Loucy (cell line): ENCODE measurements at regions not wholly inside any gene's neighbourhood (a gene's known extent, or its start where the extent isn't known, plus 50 kb on each side); places are given as distances from the start of the nearest gene placed in this dataset.

ENCODE experiments used
- H2AFZ ChIP-seq: fragments of 200-600 bp; sonication (generic); 2 replicates; pipeline ENCODE4 v1.6.0; 2016; ENCODE audit warnings: antibody characterized with exemption, mild to moderate bottlenecking, low read length, moderate library complexity
- H3F3A ChIP-seq: fragments of 200-600 bp; 2 replicates; pipeline ENCODE4 v1.6.0; 2016; ENCODE audit warnings: antibody characterized with exemption, low read depth, mild to moderate bottlenecking
- H3K27me3 ChIP-seq: fragments of 200-600 bp; sonication (generic); 2 replicates; pipeline ENCODE4 v1.6.1; 2014; ENCODE audit warnings: low read length, mild to moderate bottlenecking; ENCODE audit not compliant: insufficient read depth, poor library complexity, severe bottlenecking
- H3K36me3 ChIP-seq: fragments of 200-600 bp; sonication (generic); 2 replicates; pipeline ENCODE4 v1.6.1; 2016; ENCODE audit warnings: low read length; ENCODE audit not compliant: insufficient read depth
- H3K4me1 ChIP-seq: fragments of 200-600 bp; sonication (generic); 2 replicates; pipeline ENCODE4 v1.5.1; 2014; ENCODE audit warnings: low read length, mild to moderate bottlenecking; ENCODE audit not compliant: insufficient read depth, poor library complexity, severe bottlenecking
- H3K4me2 ChIP-seq: fragments of 200-600 bp; sonication (generic); 2 replicates; pipeline ENCODE4 v1.6.0; 2014; ENCODE audit warnings: antibody characterized with exemption, low read length, low read depth, mild to moderate bottlenecking; ENCODE audit not compliant: poor library complexity, severe bottlenecking
- H3K4me3 ChIP-seq: fragments of 200-600 bp; sonication (generic); 2 replicates; pipeline ENCODE4 v1.5.1; 2014; ENCODE audit warnings: low read length, mild to moderate bottlenecking, mixed read lengths; ENCODE audit not compliant: poor library complexity, severe bottlenecking
- H3K79me2 ChIP-seq: fragments of 200-600 bp; sonication (generic); 2 replicates; pipeline ENCODE4 v1.6.1; 2014; ENCODE audit warnings: low read length; ENCODE audit not compliant: insufficient read depth
- H3K9ac ChIP-seq: fragments of 200-600 bp; sonication (generic); 2 replicates; pipeline ENCODE4 v1.6.0; 2014; ENCODE audit warnings: mild to moderate bottlenecking, low read depth, low read length, moderate library complexity; ENCODE audit not compliant: poor library complexity, severe bottlenecking
- H3K9me2 ChIP-seq: fragments of 200-600 bp; sonication (generic); replicated peaks from 2 replicates; pipeline ENCODE4 v1.6.1; 2016; ENCODE audit warnings: low read depth, low read length, mixed read lengths
- H3K9me3 ChIP-seq: fragments of 200-600 bp; sonication (generic); 2 replicates; pipeline ENCODE4 v1.6.1; 2014; ENCODE audit warnings: mild to moderate bottlenecking, antibody characterized with exemption, low read length, low read depth; ENCODE audit not compliant: insufficient read depth
- H4K20me1 ChIP-seq: fragments of 200-600 bp; sonication (generic); 2 replicates; pipeline ENCODE4 v1.6.0; 2014; ENCODE audit warnings: antibody characterized with exemption, low read length, mild to moderate bottlenecking; ENCODE audit not compliant: insufficient read depth, poor library complexity, severe bottlenecking
- CTCF ChIP-seq: fragments of 200-600 bp; sonication (generic); conservative IDR thresholded peaks from 2 replicates; pipeline ENCODE4 v1.5.1; 2014; ENCODE audit warnings: mild to moderate bottlenecking, antibody characterized with exemption, low read length
- EZH2phosphoT487 ChIP-seq: fragments of 200-600 bp; IDR thresholded peaks from 2 replicates; pipeline ENCODE4 v1.6.1; 2018; ENCODE audit warnings: antibody characterized with exemption, mild to moderate bottlenecking, moderate library complexity, borderline replicate concordance

GRCh38 chr11:19410032-19410431 lies 169.3 kb upstream of the E2F8 start:
- no peaks in the 10 kb centered on the region for H3F3A ChIP-seq
- no peak overlapping the region for H3K9ac ChIP-seq
- no peak overlapping the region for H3K4me2 ChIP-seq
- no peaks in the 10 kb centered on the region for H3K9me2 ChIP-seq
- no peaks in the 10 kb centered on the region for H3K27me3 ChIP-seq
- no peaks in the 10 kb centered on the region for H4K20me1 ChIP-seq
- no peak for TF ChIP-seq EZH2phosphoT487
- TF ChIP-seq CTCF = no peak
- H3K4me1 ChIP-seq = no peaks in the 10 kb centered on the region
- no peak overlapping the region for H3K4me3 ChIP-seq
- H3K9me3 ChIP-seq = no peaks in the 10 kb centered on the region
- H2AFZ ChIP-seq = no peak overlapping the region
- no peaks in the 10 kb centered on the region for H3K36me3 ChIP-seq
- H3K79me2 ChIP-seq = no peaks in the 10 kb centered on the region

GRCh38 chr11:19409307-19409706 lies 168.6 kb upstream of the E2F8 start:
- no peaks in the 10 kb centered on the region for H3K9me2 ChIP-seq
- H2AFZ ChIP-seq = no peak overlapping the region
- H3F3A ChIP-seq = no peaks in the 10 kb centered on the region
- no peaks in the 10 kb centered on the region for H3K9me3 ChIP-seq
- no peaks in the 10 kb centered on the region for H3K27me3 ChIP-seq
- H3K79me2 ChIP-seq = no peaks in the 10 kb centered on the region
- H3K36me3 ChIP-seq = no peaks in the 10 kb centered on the region
- H3K4me2 ChIP-seq = no peak overlapping the region
- no peak overlapping the region for H3K9ac ChIP-seq
- no peak for TF ChIP-seq CTCF
- no peak for TF ChIP-seq EZH2phosphoT487
- H3K4me1 ChIP-seq = no peaks in the 10 kb centered on the region
- no peak overlapping the region for H3K4me3 ChIP-seq
- H4K20me1 ChIP-seq = no peaks in the 10 kb centered on the region

GRCh38 chr11:19407677-19408270 lies 167.0 kb upstream of the E2F8 start:
- Histone ChIP-seq H3K9ac (no peak overlapping the region), H3K27me3 (no peaks in the 10 kb centered on the region), H3K9me2 (no peaks in the 10 kb centered on the region), H3K36me3 (no peaks in the 10 kb centered on the region), H4K20me1 (no peaks in the 10 kb centered on the region), H3K4me3 (no peak overlapping the region), H3K4me2 (no peak overlapping the region), H3K9me3 (no peaks in the 10 kb centered on the region), H2AFZ (no peak overlapping the region), H3K79me2 (no peaks in the 10 kb centered on the region), H3K4me1 (no peaks in the 10 kb centered on the region), H3F3A (no peaks in the 10 kb centered on the region)
- TF ChIP-seq CTCF (no peak), EZH2phosphoT487 (no peak)
